OCI-LY1 (cell line): ENCODE measurements at regions not wholly inside any gene's neighbourhood (a gene's known extent, or its start where the extent isn't known, plus 50 kb on each side); places are given as distances from the start of the nearest gene placed in this dataset.

Experiments
- CTCF ChIP-seq: fragments of 200-600 bp; sonication (generic), shearing (Covaris generic); IDR thresholded peaks from 2 replicates; pipeline ENCODE4 v1.5.1; 2017; ENCODE audit warnings: mild to moderate bottlenecking, antibody characterized with exemption, low read length, moderate library complexity, mixed read lengths
- EZH2 ChIP-seq: fragments of 200-600 bp; sonication (generic), shearing (Covaris generic); IDR thresholded peaks from 2 replicates; pipeline ENCODE4 v1.8.0; 2017; ENCODE audit warnings: borderline replicate concordance, mixed run types, mild to moderate bottlenecking, antibody characterized with exemption, low read length, moderate library complexity, mixed read lengths

- no peak for TF ChIP-seq EZH2
- no peak for TF ChIP-seq CTCF
Measured at GRCh38 chr20:11791316-11791715, 126.4 kb upstream of the BTBD3 start.
